ENCODE measurements at regions not wholly inside any gene's neighbourhood (a gene's known extent, or its start where the extent isn't known, plus 50 kb on each side); places are given as distances from the start of the nearest gene placed in this dataset.

DNA sequence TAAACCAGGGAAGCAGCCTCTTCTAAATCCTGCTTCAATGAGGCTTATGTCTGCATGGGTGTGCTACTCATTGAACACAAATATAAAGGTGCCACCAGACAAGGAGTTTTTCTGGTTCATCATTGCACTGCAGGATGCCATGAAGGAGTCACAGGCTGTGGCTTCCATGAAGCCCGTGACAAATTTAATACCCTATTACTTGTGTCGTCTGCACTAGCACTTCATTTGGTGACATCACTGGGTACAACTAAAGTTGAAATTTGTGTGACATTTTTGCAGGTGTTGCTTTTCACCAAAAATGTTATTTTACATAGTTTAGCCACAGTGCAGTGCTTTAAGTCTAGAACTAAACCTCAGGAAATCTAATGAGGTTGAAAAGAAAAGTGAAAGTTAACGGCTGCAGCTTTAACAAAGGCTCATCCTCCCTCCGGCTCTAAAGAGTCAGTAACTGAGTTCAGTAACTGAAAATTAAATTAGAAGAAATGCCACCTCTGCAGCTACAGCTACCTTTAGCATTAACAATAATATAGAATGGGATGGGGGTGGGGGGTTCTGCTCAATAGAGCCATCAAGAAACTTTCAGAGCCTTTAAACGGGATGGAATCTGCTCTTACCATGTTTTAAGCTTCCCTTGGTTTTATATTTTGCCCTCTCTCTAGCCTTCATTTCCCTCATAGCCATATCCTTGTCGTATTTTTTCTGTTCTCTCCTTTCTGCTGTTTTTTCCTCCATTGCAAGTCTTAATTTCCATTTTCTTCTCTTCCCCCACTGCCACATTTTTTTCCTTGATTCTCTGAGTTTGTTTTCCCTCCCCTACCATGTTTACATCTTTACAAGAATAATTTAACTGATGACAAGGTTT lies 233.8 kb upstream of the TMEM161B start:
- dilution Hi-C loops (cut with HindIII; ENCODE audit: low sequenced_read_pairs, unreplicated experiment) (no loop called here), intact Hi-C loops (cut with micrococcal nuclease) (no loop called here), in situ Hi-C loops (cut with MboI; ENCODE audit: low sequenced_read_pairs) (no loop called here)
- Histone ChIP-seq H3K4me3 (ENCODE audit: insufficient read depth, low read depth, low read length) (peak overlapping the region; percentile 54), H2AK9ac (replicated peaks; ENCODE audit: low read depth, low read length, poor library complexity) (no peak overlapping the region), H2BK5ac (ENCODE audit: low read depth, low read length, poor library complexity, severe bottlenecking) (no peak overlapping the region), H3K4me1 (ENCODE audit: control insufficient read depth, insufficient read depth, low read length) (no peaks in the 10 kb centered on the region; the same call in 1 of the 2 replicates), H4K20me1 (ENCODE audit: insufficient read depth, low read length) (no peaks in the 10 kb centered on the region), H2BK120ac (ENCODE audit: low read depth, low read length) (no peak overlapping the region), H3K14ac (replicated peaks; ENCODE audit: low read depth, low read length) (no peak overlapping the region), H3K56ac (ENCODE audit: extremely low read depth, insufficient read depth, low read length) (no peak overlapping the region), H2BK15ac (ENCODE audit: low read depth, low read length) (no peak overlapping the region), H3K9me3 (ENCODE audit: control insufficient read depth, insufficient read depth, low read length) (no peaks in the 10 kb centered on the region), H4K8ac (ENCODE audit: low read depth in 2 of 2, low read length in 2 of 2) (peak overlapping the region in 1 of 2 experiments; percentile 13; a peak in 1 of 4 replicates), H3K27me3 (ENCODE audit: control insufficient read depth, insufficient read depth, low read length) (0 out of 2 replicates have a peak, but pooled peaks cover 3% of the 10 kb centered on the region), H4K91ac (ENCODE audit: insufficient read depth, low read depth, low read length) (no peak overlapping the region), H3K79me1 (ENCODE audit: low read depth in 1 of 2, low read length in 2 of 2) (no peaks in the 10 kb centered on the region), H3K9ac (ENCODE audit: low read depth, low read length) (no peak overlapping the region; the same call in 1 of the 2 replicates), H3K4ac (ENCODE audit: low read depth, low read length) (no peak overlapping the region), H2AK5ac (ENCODE audit: low read depth, low read length) (no peak overlapping the region), H3K9me1 (ENCODE audit: insufficient read depth, low read length) (no peaks in the 10 kb centered on the region), H3K18ac (ENCODE audit: low read depth, low read length) (no peak overlapping the region), H3K4me2 (ENCODE audit: low read depth, low read length) (peak overlapping the region; percentile 86), H2AFZ (replicated peaks; ENCODE audit: low read length, poor library complexity) (no peak overlapping the region), H3K23ac (ENCODE audit: low read depth, low read length) (no peak overlapping the region), H3K27ac (ENCODE audit: insufficient read depth, low read length) (no peak overlapping the region), H3K36me3 (ENCODE audit: control insufficient read depth, insufficient read depth, low read length) (no peaks in the 10 kb centered on the region), H2BK20ac (ENCODE audit: low read depth, low read length) (no peak overlapping the region), H4K5ac (ENCODE audit: low read depth, low read length) (no peak overlapping the region)
- BruUV-seq (replicated peaks), result no TSS peak
- no peak for TF ChIP-seq BHLHE40 (IDR thresholded peaks at IDR 0.05; ENCODE audit: low read depth, low read length)
- no peak for TF ChIP-seq MXI1 (IDR thresholded peaks at IDR 0.05; ENCODE audit: borderline replicate concordance, low read depth, low read length)
- no peak for TF ChIP-seq CHD1 (IDR thresholded peaks at IDR 0.05; ENCODE audit: low read depth, low read length)
- TF ChIP-seq, protein P1, sequence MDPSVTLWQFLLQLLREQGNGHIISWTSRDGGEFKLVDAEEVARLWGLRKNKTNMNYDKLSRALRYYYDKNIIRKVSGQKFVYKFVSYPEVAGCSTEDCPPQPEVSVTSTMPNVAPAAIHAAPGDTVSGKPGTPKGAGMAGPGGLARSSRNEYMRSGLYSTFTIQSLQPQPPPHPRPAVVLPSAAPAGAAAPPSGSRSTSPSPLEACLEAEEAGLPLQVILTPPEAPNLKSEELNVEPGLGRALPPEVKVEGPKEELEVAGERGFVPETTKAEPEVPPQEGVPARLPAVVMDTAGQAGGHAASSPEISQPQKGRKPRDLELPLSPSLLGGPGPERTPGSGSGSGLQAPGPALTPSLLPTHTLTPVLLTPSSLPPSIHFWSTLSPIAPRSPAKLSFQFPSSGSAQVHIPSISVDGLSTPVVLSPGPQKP (IDR thresholded peaks at IDR 0.05; ENCODE audit: borderline replicate concordance, low read depth, low read length), result no peak
- no peak for TF ChIP-seq SMC3 (IDR thresholded peaks at IDR 0.05; ENCODE audit: low read depth, low read length)
- no peak for TF ChIP-seq RFX5 (IDR thresholded peaks at IDR 0.05; ENCODE audit: low read depth, low read length)
- TF ChIP-seq POLR2A (IDR thresholded peaks at IDR 0.05; ENCODE audit: low read depth, low read length), result no peak
- TF ChIP-seq NFE2L2 (IDR thresholded peaks at IDR 0.05; ENCODE audit: low read depth, low read length), result no peak
- TF ChIP-seq MAZ (IDR thresholded peaks at IDR 0.05; ENCODE audit: borderline replicate concordance, low read depth, low read length), result no peak
- no peak for TF ChIP-seq RAD21 (IDR thresholded peaks at IDR 0.05; ENCODE audit: low read length)
- TF ChIP-seq, protein P2, sequence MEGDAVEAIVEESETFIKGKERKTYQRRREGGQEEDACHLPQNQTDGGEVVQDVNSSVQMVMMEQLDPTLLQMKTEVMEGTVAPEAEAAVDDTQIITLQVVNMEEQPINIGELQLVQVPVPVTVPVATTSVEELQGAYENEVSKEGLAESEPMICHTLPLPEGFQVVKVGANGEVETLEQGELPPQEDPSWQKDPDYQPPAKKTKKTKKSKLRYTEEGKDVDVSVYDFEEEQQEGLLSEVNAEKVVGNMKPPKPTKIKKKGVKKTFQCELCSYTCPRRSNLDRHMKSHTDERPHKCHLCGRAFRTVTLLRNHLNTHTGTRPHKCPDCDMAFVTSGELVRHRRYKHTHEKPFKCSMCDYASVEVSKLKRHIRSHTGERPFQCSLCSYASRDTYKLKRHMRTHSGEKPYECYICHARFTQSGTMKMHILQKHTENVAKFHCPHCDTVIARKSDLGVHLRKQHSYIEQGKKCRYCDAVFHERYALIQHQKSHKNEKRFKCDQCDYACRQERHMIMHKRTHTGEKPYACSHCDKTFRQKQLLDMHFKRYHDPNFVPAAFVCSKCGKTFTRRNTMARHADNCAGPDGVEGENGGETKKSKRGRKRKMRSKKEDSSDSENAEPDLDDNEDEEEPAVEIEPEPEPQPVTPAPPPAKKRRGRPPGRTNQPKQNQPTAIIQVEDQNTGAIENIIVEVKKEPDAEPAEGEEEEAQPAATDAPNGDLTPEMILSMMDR (conservative IDR thresholded peaks at IDR 0.05; ENCODE audit: low read depth, low read length), result no peak
- TF ChIP-seq CEBPB (IDR thresholded peaks at IDR 0.05; ENCODE audit: low read depth, low read length), result no peak
- TF ChIP-seq, protein P3, sequence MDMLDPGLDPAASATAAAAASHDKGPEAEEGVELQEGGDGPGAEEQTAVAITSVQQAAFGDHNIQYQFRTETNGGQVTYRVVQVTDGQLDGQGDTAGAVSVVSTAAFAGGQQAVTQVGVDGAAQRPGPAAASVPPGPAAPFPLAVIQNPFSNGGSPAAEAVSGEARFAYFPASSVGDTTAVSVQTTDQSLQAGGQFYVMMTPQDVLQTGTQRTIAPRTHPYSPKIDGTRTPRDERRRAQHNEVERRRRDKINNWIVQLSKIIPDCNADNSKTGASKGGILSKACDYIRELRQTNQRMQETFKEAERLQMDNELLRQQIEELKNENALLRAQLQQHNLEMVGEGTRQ (IDR thresholded peaks at IDR 0.05; ENCODE audit: low read depth, low read length), result no peak
- TF ChIP-seq RCOR1 (IDR thresholded peaks at IDR 0.05; ENCODE audit: insufficient replicate concordance, low read length), result no peak
- 20% methylated on average over 1 of the region's 6 CpGs; no CpG with 5 or more reads in 1 of the 2 experiments for WGBS, 2 experiments (ENCODE audit: extremely low coverage in 2 of 2, insufficient read length in 1 of 2)
- ChIA-PET POLR2A (ENCODE audit: unreplicated experiment) (no interaction called here), CTCF (no interaction called here)
- ATAC-seq (ENCODE audit: low read depth), result peak; percentile 70
- DNase-seq, result no peak

Measured in IMR-90 (cell line).